Colonic mucosa (tissue), 4 donors: ENCODE measurements at regions not wholly inside any gene's neighbourhood (a gene's known extent, or its start where the extent isn't known, plus 50 kb on each side); places are given as distances from the start of the nearest gene placed in this dataset.

ENCODE experiments used
- DNase-seq: peaks from one replicate; pipeline ENCODE4 v3.0.0-alpha.2; 2020
- H3K27ac ChIP-seq: fragments of 200-600 bp; one replicate; pipeline ENCODE4 v1.8.0; 2021
- H3K27me3 ChIP-seq: fragments of 200-600 bp; one replicate; pipeline ENCODE4 v1.8.0; 2021
- H3K36me3 ChIP-seq: fragments of 200-600 bp; one replicate; pipeline ENCODE4 v1.8.0; 2021
- H3K4me1 ChIP-seq: fragments of 200-600 bp; one replicate; pipeline ENCODE4 v1.8.0; 2021; ENCODE audit warnings: mild to moderate bottlenecking
- H3K4me3 ChIP-seq: fragments of 200-600 bp; one replicate; pipeline ENCODE4 v1.8.0; 2021
- H3K9ac ChIP-seq, 2 donors: one replicate each; pipeline ENCODE4 v1.7.0; 2013; ENCODE audit warnings: control low read depth in 2 of 2, low read depth in 2 of 2, low read length in 2 of 2
- H3K9me3 ChIP-seq: fragments of 200-600 bp; one replicate; pipeline ENCODE4 v1.8.0; 2021
- intact Hi-C: fragments of 100-400 bp; cut with DNase I; formaldehyde crosslinking; loops from one replicate; pipeline ENCODE4 v1.14.1; 2022
- TF ChIP-seq, protein P1 (sequence below): fragments of 200-600 bp; IDR thresholded peaks from one replicate; pipeline ENCODE4 v1.8.0; 2022; ENCODE audit warnings: antibody characterized with exemption, mild to moderate bottlenecking
- donor health status: healthy.
- donor health status: DM: no; HTN: no; CAD: no.
- donor health status: DM: no; HTN: no; CAD: no.

DNA sequence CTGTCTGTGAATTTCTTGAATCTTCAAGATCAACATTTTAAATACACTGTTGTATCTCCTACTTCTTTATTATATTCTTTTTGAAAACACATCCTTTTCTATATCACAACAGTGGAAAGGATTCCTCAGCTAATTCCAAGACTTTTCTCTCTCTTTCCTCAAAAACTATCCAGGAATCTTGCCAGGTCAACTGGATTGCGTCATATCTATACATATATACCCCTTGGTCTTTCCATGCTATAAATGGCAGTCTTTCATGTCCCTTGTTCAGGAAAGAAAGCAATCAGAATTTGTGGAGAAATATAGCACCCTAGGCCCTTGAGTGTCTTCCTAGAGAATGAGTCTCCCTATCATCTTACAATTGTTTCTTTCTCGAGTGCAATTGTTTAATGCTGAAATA, 149.0 kb downstream of the KCNA5 start:
- H3K27me3 ChIP-seq: no peaks in the 10 kb centered on the region
- no peaks in the 10 kb centered on the region for H3K36me3 ChIP-seq
- TF ChIP-seq, protein P1, sequence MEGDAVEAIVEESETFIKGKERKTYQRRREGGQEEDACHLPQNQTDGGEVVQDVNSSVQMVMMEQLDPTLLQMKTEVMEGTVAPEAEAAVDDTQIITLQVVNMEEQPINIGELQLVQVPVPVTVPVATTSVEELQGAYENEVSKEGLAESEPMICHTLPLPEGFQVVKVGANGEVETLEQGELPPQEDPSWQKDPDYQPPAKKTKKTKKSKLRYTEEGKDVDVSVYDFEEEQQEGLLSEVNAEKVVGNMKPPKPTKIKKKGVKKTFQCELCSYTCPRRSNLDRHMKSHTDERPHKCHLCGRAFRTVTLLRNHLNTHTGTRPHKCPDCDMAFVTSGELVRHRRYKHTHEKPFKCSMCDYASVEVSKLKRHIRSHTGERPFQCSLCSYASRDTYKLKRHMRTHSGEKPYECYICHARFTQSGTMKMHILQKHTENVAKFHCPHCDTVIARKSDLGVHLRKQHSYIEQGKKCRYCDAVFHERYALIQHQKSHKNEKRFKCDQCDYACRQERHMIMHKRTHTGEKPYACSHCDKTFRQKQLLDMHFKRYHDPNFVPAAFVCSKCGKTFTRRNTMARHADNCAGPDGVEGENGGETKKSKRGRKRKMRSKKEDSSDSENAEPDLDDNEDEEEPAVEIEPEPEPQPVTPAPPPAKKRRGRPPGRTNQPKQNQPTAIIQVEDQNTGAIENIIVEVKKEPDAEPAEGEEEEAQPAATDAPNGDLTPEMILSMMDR: no peak
- no peaks in the 10 kb centered on the region for H3K9me3 ChIP-seq
- H3K9ac ChIP-seq: no peak overlapping the region
- DNase-seq: no peak
- intact Hi-C loops: no loop called here
- H3K4me1 ChIP-seq: no peaks in the 10 kb centered on the region
- no peak overlapping the region for H3K4me3 ChIP-seq
- H3K27ac ChIP-seq: no peak overlapping the region

DNA sequence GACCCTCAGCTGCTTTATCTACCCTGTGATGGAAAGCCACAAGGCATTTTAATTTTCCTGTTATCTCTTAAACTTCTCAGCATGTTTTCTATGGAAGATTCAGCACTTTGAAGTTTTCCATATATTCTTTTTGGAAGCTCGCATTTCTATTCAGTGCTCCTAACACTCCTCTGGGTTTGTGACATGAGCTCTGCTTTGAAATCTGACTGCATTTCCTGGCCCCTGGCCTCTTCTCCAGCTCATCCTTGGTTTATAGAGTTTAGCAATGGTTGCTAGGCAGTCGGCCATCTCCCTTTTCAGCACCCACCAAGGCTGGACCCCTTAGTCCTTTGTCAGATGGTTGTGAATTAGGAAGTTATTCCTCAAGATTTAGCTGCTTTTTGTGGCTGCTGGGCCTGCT, 150.6 kb downstream of the KCNA5 start:
- no peaks in the 10 kb centered on the region for H3K9me3 ChIP-seq
- TF ChIP-seq, protein P1: no peak
- no peak for DNase-seq
- H3K27me3 ChIP-seq: no peaks in the 10 kb centered on the region
- no peak overlapping the region for H3K9ac ChIP-seq
- no peaks in the 10 kb centered on the region for H3K4me1 ChIP-seq
- intact Hi-C loops: no loop called here
- no peak overlapping the region for H3K27ac ChIP-seq
- no peak overlapping the region for H3K4me3 ChIP-seq
- H3K36me3 ChIP-seq: no peaks in the 10 kb centered on the region

DNA sequence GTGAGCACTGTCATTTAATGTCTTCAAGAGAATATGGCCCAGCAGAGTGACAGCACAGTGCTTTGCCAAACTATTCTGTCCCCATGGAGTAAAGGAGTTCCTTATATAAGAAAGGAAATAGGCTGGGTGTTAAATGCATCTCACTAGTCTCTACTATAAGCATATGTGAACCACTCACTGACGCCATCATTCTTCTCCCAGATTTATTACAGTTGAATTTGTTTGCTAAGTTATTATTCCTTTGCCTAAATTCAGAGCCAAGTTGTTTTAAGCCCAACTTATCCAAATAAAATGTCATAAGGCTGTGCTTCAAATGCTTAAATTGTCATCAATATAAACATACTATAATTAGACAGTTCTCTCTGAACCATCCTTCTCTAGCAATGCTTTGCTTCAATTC, 151.6 kb downstream of the KCNA5 start:
- TF ChIP-seq, protein P1: no peak
- H3K27ac ChIP-seq: no peak overlapping the region
- H3K4me1 ChIP-seq: no peaks in the 10 kb centered on the region
- intact Hi-C loops: no loop called here
- no peak for DNase-seq
- no peak overlapping the region for H3K4me3 ChIP-seq
- H3K9ac ChIP-seq: no peak overlapping the region
- H3K9me3 ChIP-seq: no peaks in the 10 kb centered on the region
- H3K27me3 ChIP-seq: no peaks in the 10 kb centered on the region
- no peaks in the 10 kb centered on the region for H3K36me3 ChIP-seq

DNA sequence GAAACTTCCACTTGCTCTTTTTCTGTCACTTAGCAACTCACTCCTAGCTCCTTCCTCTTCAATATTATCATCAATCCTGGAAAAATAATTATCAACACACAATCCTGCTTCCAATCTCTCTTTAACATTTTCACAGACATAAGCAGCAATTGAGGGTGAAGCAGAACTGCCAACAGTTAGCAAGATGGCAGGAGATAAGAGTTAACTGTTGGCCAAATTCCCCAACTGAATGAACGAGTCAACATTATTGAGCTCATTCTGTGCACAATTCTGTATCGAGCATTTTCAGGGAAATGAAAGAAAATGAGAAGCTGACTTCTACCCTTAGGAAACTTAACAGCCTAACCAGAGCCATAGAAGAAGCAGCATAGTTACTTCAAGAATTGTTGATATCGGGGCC, 152.0 kb downstream of the KCNA5 start:
- no peak for DNase-seq
- no peak overlapping the region for H3K27ac ChIP-seq
- no peaks in the 10 kb centered on the region for H3K9me3 ChIP-seq
- no peaks in the 10 kb centered on the region for H3K36me3 ChIP-seq
- no peak overlapping the region for H3K4me3 ChIP-seq
- intact Hi-C loops: no loop called here
- no peaks in the 10 kb centered on the region for H3K27me3 ChIP-seq
- TF ChIP-seq, protein P1: no peak
- no peak overlapping the region for H3K9ac ChIP-seq
- H3K4me1 ChIP-seq: no peaks in the 10 kb centered on the region

DNA sequence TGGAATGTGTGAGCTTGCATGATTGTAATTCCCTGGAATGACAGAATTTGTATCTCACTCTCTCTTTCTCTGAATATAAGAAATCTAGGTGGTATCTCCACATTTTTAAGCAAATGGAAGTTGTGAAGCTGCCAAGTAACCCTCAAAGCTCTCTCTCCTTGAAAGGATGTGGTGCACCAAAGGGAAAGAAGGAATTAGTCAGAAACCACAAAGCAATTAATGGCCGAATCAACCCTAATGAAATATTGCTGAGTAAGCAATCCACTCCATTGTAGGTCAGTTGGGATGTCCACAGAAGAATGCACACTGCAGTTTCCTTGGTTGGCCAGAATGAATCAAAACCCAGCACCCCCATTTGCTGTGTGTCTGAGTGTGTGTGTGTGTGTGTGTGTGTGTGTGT, 153.5 kb downstream of the KCNA5 start:
- TF ChIP-seq, protein P1: no peak

DNA sequence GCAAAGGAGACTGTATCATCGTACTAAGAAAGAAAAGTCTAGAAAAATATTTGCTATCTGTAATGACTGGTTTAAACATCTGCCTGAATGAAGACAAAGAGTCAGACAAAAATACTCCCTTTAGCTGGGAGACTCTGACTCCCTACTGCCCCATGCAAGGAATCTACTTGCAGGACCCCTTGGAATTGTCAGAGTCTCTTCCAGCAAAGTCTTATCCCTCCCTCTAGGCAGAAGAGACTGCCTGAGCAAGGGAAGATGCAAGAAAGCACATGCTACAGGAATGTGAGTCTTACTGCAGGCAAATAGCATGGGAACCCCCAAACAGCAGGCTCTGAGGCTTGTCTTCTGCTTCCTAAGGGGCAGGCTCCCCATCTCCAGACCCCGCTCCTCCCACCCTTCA, 154.0 kb downstream of the KCNA5 start:
- Histone ChIP-seq H3K9ac (no peak overlapping the region), H3K4me1 (no peaks in the 10 kb centered on the region), H3K27me3 (no peaks in the 10 kb centered on the region), H3K9me3 (no peaks in the 10 kb centered on the region), H3K27ac (no peak overlapping the region), H3K4me3 (no peak overlapping the region), H3K36me3 (no peaks in the 10 kb centered on the region)
- intact Hi-C loops: no loop called here
- TF ChIP-seq, protein P1: no peak
- no peak for DNase-seq

More for the DNA sequence above, 153.5 kb downstream of the KCNA5 start:
- Histone ChIP-seq H3K4me1 (no peaks in the 10 kb centered on the region), H3K27me3 (no peaks in the 10 kb centered on the region), H3K27ac (no peak overlapping the region), H3K36me3 (no peaks in the 10 kb centered on the region), H3K4me3 (no peak overlapping the region), H3K9me3 (no peaks in the 10 kb centered on the region), H3K9ac (no peak overlapping the region)
- intact Hi-C loops: no loop called here
- no peak for DNase-seq
